SK-N-SH treated with all-trans-retinoic acid at 6 μM for 48 hours (cell line): ENCODE measurements at regions not wholly inside any gene's neighbourhood (a gene's known extent, or its start where the extent isn't known, plus 50 kb on each side); places are given as distances from the start of the nearest gene placed in this dataset.
"Not testable (repeated sequence)": the region's sequence is repeated elsewhere in the genome, so short reads cannot be mapped to it uniquely, and the experiment has no call there.

Source experiments
- POU6F1 ChIP-seq: fragments of 250-450 bp; sonication (Bioruptor Pico); IDR thresholded peaks from 2 replicates; pipeline ENCODE4 v1.8.0; 2021; ENCODE audit warnings: low read depth, mild to moderate bottlenecking, moderate library complexity, borderline replicate concordance
- ZNF8 ChIP-seq: fragments of 450-650 bp; formaldehyde crosslinking; IDR thresholded peaks from 2 replicates; pipeline ENCODE4 v1.5.0; 2020; ENCODE audit warnings: mild to moderate bottlenecking, moderate library complexity

- not testable (repeated sequence) for TF ChIP-seq POU6F1, ZNF8 (CRISPR knock-in tag)
These were observed 74.7 kb downstream of the NPIPB5 start for GRCh38 chr16:22585431-22585830.
